ENCODE measurements at regions not wholly inside any gene's neighbourhood (a gene's known extent, or its start where the extent isn't known, plus 50 kb on each side); places are given as distances from the start of the nearest gene placed in this dataset.

DNA sequence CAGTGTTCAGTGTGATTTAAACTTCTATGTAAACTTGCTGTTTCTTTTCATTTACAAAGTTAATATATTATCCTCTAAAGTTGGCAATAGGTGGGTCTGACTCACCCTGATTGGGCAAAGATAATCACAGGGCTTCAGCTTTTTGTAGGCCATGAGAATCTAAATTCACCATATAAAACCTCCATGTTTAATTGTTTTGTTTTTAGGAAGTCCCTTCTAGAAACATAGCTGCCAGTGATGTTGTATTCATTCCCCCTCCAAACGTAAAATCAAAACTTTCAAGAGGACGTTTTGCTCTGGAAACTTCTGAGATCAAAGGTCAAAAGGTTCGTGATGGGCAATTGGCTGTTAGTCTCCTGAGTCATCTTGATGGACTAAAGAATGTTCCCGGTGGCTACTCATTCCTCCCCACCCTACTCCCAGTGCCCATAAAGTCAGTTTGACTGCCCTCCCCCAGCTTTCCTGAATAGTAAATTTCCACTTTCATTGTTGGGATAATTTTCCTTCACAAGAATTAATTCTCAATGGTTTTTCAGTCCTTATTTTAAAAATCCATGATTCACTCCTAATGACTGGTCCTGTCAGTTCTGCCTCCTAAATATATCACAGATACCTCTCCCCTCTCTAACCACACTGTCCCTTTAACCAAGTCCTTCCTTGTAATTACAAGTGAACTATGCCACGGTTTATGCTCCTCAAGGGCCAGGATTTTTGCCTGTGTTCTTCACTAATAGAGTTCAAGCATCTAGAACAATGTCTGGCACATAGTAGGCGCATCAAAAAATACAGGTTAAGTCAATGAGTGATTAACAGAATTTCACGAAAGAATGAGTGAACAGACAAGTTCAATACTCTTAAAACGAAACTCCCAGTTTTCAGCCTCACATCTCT lies 164.4 kb upstream of the VRK2 start:
- no peak overlapping the region for H3K4me3 ChIP-seq (replicated peaks; ENCODE audit: low read depth, low read length)

DNA sequence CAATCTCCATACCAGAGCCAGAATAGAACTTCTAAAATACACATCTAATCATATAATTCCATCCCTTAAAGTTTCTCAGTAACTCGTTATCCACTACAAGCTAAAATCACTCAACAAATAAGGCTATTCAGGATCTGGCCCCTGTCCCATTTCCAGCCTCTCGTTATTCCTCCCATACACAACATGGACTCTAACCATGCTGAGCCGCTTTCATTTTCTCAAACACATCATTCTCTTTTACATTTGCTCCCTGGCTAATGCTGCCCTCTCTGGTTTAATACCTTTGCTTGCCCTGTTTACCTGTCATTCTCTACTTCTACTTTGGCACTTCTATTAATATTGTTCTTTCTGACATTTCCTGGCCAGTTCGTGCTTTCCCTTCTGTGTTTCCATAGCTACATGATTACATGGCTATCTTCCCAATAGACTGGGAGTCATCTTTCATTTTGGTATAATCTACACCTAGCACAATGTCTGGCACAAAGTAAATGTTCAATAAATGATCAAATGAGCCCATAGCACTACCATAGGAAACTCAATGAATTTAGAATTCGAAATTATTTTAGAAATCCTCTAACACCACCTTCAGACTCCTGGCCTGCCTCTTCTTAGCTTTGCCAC lies 163.6 kb upstream of the VRK2 start:
- H3K36me3 ChIP-seq (ENCODE audit: control insufficient read depth, insufficient read depth, low read length) = no peaks in the 10 kb centered on the region
- H3K27me3 ChIP-seq (replicated peaks; ENCODE audit: control insufficient read depth, insufficient read depth, low read length) = no peaks in the 10 kb centered on the region
- no peak for DNase-seq (ENCODE audit: extremely low read depth, insufficient read length)
- H3K4me3 ChIP-seq (replicated peaks; ENCODE audit: low read depth, low read length) = no peak overlapping the region
- TF ChIP-seq, protein P1, sequence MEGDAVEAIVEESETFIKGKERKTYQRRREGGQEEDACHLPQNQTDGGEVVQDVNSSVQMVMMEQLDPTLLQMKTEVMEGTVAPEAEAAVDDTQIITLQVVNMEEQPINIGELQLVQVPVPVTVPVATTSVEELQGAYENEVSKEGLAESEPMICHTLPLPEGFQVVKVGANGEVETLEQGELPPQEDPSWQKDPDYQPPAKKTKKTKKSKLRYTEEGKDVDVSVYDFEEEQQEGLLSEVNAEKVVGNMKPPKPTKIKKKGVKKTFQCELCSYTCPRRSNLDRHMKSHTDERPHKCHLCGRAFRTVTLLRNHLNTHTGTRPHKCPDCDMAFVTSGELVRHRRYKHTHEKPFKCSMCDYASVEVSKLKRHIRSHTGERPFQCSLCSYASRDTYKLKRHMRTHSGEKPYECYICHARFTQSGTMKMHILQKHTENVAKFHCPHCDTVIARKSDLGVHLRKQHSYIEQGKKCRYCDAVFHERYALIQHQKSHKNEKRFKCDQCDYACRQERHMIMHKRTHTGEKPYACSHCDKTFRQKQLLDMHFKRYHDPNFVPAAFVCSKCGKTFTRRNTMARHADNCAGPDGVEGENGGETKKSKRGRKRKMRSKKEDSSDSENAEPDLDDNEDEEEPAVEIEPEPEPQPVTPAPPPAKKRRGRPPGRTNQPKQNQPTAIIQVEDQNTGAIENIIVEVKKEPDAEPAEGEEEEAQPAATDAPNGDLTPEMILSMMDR (IDR thresholded peaks at IDR 0.05; ENCODE audit: insufficient read depth, low read length, poor library complexity, severe bottlenecking) = no peak

More for the DNA sequence above, 164.4 kb upstream of the VRK2 start:
- DNase-seq (ENCODE audit: extremely low read depth, insufficient read length) = no peak
- TF ChIP-seq, protein P1 (IDR thresholded peaks at IDR 0.05; ENCODE audit: insufficient read depth, low read length, poor library complexity, severe bottlenecking) = no peak
- no peaks in the 10 kb centered on the region for H3K36me3 ChIP-seq (ENCODE audit: control insufficient read depth, insufficient read depth, low read length)
- H3K27me3 ChIP-seq (replicated peaks; ENCODE audit: control insufficient read depth, insufficient read depth, low read length) = no peaks in the 10 kb centered on the region

DNA sequence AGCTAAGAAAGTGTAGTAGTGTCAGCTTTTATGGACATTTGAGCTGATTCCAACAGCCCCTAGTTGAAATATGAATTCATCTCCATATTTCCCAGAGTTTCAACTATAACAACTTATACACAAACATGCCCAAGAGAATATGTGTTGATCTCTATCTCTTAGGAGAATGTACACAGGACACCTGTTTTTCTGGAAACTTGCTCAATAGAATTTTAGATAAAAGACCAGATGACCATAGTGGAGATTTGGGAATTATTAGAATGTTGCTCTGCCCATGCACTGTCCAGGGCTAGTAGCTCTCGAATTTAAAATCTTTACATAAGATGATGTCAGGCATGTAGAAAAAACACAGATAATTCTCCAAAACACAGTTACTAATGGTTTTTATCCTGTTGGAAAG lies 162.3 kb upstream of the VRK2 start:
- Histone ChIP-seq H3K4me3 (replicated peaks; ENCODE audit: low read depth, low read length) (no peak overlapping the region), H3K36me3 (ENCODE audit: control insufficient read depth, insufficient read depth, low read length) (no peaks in the 10 kb centered on the region), H3K27me3 (replicated peaks; ENCODE audit: control insufficient read depth, insufficient read depth, low read length) (no peaks in the 10 kb centered on the region)
- DNase-seq (ENCODE audit: extremely low read depth, insufficient read length) = no peak
- TF ChIP-seq, protein P1 (IDR thresholded peaks at IDR 0.05; ENCODE audit: insufficient read depth, low read length, poor library complexity, severe bottlenecking) = no peak

DNA sequence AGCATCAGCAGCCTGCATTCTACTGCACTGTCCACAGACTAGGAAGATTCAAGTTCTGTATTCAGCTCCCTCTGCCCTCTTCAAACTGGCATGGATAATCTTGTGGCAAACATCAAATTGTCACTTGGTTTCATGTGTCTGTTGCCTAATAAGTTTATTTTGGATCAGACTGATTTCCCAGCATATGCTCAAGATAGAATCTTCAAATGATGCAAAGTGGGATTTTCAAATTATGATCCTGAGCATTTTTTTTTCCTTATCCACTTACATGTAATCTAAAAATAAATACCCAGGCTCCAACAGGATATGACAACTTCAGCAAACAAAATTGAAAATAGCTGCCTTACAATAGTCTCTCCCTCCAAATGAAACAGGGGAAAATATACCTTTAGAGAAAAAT lies 160.9 kb upstream of the VRK2 start:
- Histone ChIP-seq H3K4me3 (replicated peaks; ENCODE audit: low read depth, low read length) (no peak overlapping the region), H3K36me3 (ENCODE audit: control insufficient read depth, insufficient read depth, low read length) (no peaks in the 10 kb centered on the region), H3K27me3 (replicated peaks; ENCODE audit: control insufficient read depth, insufficient read depth, low read length) (no peaks in the 10 kb centered on the region)
- no peak for DNase-seq (ENCODE audit: extremely low read depth, insufficient read length)
- TF ChIP-seq, protein P1 (IDR thresholded peaks at IDR 0.05; ENCODE audit: insufficient read depth, low read length, poor library complexity, severe bottlenecking) = no peak

DNA sequence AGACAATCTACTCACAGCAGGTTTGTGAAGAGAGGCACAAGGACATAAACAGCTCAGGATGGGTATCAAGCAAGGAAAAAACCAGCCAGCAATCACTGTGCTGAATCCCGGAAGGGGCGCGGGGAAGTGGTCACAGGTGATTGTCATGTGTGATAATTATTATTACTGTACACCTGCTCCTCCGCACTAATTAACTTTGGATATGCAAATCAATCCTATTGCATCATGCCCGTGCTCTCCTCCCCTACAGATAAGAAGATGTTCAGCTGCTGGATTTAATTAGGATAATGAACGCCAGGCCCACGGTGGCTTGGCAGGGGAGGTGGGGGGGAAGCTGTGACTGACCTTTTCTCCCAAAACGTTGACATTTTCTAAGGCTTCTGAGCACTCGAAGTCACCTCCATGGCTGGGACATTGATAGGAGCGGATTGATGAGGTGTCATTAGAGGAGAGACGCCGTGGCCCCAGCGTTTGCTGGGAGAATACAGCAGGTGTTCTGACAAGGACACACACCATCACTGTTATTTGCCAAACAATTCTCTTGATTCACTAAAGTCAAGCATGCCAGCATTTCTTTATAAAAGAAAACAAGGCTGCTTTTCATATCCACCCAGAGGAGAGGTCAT lies 160.3 kb upstream of the VRK2 start:
- TF ChIP-seq, protein P1 (IDR thresholded peaks at IDR 0.05; ENCODE audit: insufficient read depth, low read length, poor library complexity, severe bottlenecking) = no peak
- Histone ChIP-seq H3K27me3 (replicated peaks; ENCODE audit: control insufficient read depth, insufficient read depth, low read length) (no peaks in the 10 kb centered on the region), H3K36me3 (ENCODE audit: control insufficient read depth, insufficient read depth, low read length) (no peaks in the 10 kb centered on the region), H3K4me3 (replicated peaks; ENCODE audit: low read depth, low read length) (no peak overlapping the region)
- no peak for DNase-seq (ENCODE audit: extremely low read depth, insufficient read length)
